HL-60 (cell line): ENCODE measurements at regions not wholly inside any gene's neighbourhood (a gene's known extent, or its start where the extent isn't known, plus 50 kb on each side); places are given as distances from the start of the nearest gene placed in this dataset.

Experiments
- DNase-seq, 2 experiments: peaks; one replicate each; pipeline ENCODE4 v3.0.0-alpha.2; 2010 to 2020; ENCODE audit warnings: low read depth in 1 of 2, low spot score in 1 of 2
- H3K27ac ChIP-seq: fragments of 250-450 bp; sonication (Bioruptor Pico); replicated peaks from 2 replicates; pipeline ENCODE4 v1.5.1; 2020; ENCODE audit warnings: mild to moderate bottlenecking, moderate library complexity
- H3K27me3 ChIP-seq: fragments of 250-450 bp; sonication (Bioruptor Pico); 2 replicates; pipeline ENCODE4 v1.5.1; 2021; ENCODE audit warnings: mild to moderate bottlenecking, moderate library complexity; ENCODE audit not compliant: insufficient read depth, poor library complexity, severe bottlenecking
- H3K4me3 ChIP-seq: replicated peaks from 2 replicates; pipeline ENCODE4 v1.5.1; 2011; ENCODE audit warnings: mild to moderate bottlenecking, control low read depth, low read length; ENCODE audit not compliant: insufficient read depth
- CTCF ChIP-seq: IDR thresholded peaks from one replicate; pipeline ENCODE4 v1.5.1; 2011; ENCODE audit warnings: low read length, control low read depth, inconsistent platforms; ENCODE audit not compliant: insufficient read depth
- GABPA ChIP-seq: IDR thresholded peaks from 2 replicates; pipeline ENCODE4 v1.6.1; 2012; ENCODE audit warnings: low read depth
- POLR2AphosphoS5 ChIP-seq: IDR thresholded peaks from 2 replicates; pipeline ENCODE4 v1.6.1; 2012; ENCODE audit warnings: low read depth
- REST ChIP-seq: IDR thresholded peaks from 2 replicates; pipeline ENCODE4 v1.6.1; 2012; ENCODE audit warnings: low read depth; ENCODE audit not compliant: insufficient replicate concordance
- SPI1 ChIP-seq: IDR thresholded peaks from 2 replicates; pipeline ENCODE4 v1.6.1; 2012; ENCODE audit warnings: low read depth, mild to moderate bottlenecking, borderline replicate concordance

GRCh38 chr6:10141746-10142443, 273.0 kb downstream of the TFAP2A start:
- Histone ChIP-seq H3K4me3 (no peak overlapping the region), H3K27ac (no peak overlapping the region), H3K27me3 (no peaks in the 10 kb centered on the region)
- no peak for TF ChIP-seq SPI1
- TF ChIP-seq GABPA: no peak
- TF ChIP-seq POLR2AphosphoS5: no peak
- TF ChIP-seq REST: no peak
- TF ChIP-seq CTCF: no peak
- no peak for DNase-seq

GRCh38 chr6:10140824-10141223, 274.1 kb downstream of the TFAP2A start:
- DNase-seq: no peak

More at GRCh38 chr6:10140824-10141223, 274.1 kb downstream of the TFAP2A start:
- H3K27ac ChIP-seq: no peak overlapping the region
- TF ChIP-seq POLR2AphosphoS5: no peak
- TF ChIP-seq REST: no peak
- no peak for TF ChIP-seq SPI1
- no peak for TF ChIP-seq GABPA
- no peak for TF ChIP-seq CTCF
- no peak overlapping the region for H3K4me3 ChIP-seq
- H3K27me3 ChIP-seq: no peaks in the 10 kb centered on the region
